NCI-H748 treated with DMSO at 0.1 percent for 48 hours (cell line): ENCODE measurements at regions not wholly inside any gene's neighbourhood (a gene's known extent, or its start where the extent isn't known, plus 50 kb on each side); places are given as distances from the start of the nearest gene placed in this dataset.

Source experiments
- DNase-seq: peaks from one replicate; lab custom pipeline; 2025; lab: John Stamatoyannopoulos, UW

DNA sequence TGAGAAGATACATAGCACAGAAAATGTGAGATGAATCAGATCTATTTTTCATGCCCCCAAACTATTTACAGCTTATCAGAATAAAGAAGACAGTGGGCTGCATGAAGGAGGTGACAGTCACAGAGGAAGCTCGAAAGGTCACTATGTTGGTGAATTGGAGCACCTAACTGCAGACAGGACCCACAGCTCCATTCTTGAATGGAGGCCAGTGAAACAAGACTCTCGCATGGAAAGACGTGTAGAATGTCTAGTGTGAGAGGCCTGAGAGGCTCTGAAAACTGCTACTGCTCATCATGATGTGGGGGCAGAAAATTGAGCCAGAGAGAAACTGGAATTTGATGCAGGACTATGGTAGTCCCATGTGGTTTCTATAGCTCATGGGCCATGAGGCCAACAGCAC is 60.3 kb upstream of the CCDC190 start:
- DNase-seq, result no peak

GRCh38 chr1:162919034-162919433 is 58.1 kb upstream of the CCDC190 start:
- DNase-seq, result no peak

DNA sequence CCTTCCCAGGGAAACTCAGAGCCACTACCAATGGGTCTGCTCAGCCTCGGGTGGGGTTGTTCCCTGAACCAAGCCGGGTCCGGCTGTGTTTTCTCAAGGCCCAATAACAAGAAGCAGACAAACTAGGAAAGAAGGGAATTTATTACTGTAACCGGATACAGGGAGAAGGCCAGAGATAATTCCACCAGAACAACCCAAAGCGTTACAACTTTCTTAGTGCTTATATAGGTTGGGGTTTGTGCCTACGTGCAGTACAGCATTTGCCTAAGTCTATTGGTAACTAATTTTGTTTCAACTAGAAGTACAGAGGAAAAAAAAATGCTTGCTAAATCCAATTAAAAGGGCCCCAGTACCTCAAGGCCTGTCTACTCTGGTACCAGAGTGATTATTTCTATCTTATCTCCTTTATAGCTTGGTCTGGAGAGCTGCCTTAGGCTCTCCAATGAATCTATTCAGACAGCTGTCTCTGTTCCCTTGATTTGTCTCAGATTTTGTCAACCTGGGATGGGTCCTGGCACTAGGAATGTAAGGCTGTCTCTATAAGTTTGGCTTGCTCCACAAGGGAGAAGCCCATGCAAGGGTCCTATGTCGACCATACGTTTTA is 57.3 kb upstream of the CCDC190 start:
- DNase-seq, result no peak

DNA sequence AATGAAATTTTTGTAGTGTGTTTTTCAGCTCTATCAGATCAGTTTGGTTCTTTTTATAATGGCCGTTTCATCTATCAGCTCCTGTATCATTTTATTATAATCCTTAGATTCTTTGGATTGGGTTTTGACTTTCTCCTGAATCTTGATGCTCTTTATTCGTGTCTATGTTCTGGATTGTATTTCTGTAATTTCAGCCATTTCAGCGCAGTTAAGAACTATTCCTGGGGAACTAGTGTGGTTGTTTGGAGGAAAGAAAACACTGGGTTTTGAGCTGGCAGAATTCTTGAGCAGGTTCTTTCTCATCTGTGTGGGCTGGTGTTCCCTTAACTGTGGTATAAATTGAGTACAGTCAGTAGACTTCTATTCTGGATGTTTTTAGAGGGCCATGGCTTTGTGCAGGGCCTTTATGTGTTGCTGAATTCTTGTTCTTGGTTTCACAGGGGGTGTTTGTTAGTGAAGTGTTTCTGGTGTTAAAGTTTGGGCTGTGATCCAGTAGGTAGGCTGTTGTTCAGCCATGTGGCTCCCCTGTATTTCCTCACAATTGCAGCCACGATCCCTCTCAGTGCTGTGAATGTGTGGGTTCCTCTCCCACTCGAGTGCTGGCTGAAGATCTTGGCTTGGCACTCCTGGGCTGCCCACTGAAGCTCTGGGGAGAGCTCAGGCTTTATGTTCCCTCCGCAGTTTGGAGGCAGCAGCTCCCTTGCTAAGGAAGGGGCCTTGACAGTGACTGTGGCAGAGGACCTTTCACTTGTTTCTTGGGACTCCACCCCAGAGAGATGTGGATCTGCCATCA is 56.0 kb upstream of the CCDC190 start:
- DNase-seq, result no peak

DNA sequence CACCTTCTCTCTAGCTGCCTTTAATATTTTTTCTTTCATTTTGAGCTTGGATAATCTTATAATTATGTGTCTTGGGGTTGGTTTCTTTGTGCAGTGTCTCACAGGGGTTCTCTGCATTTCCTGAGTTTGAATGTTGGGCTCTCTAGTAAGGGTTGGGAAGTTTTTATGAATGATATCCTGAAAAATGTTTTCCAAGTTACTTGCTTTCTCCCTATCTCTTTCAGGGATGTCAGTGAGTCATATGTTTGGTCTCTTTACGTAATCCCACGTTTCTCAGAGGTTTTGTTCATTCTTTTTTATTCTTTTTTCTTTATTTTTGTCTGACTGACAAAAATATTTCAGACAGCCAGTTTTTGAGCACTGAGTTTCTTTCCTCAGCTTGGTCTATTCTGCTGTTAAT is 55.4 kb upstream of the CCDC190 start:
- DNase-seq, result no peak

DNA sequence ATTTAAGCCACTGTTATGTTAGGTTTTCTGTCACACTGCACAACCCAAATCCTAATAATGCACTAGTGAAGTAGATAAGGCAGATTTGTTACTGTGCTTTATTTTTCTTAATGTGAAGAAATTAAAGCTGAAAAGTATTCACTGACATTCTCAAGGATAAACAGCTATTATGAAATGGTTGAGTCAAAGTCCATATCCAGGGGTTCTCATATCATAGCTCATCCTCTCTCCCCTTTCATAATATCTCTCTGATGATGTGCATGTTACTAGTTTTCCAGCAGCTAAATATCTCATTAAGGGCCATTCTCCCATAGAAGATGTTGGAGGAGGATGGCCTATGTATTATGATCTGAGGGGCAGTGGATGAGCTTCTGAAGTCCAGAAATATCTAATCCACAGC is 53.6 kb upstream of the CCDC190 start:
- DNase-seq, result no peak

DNA sequence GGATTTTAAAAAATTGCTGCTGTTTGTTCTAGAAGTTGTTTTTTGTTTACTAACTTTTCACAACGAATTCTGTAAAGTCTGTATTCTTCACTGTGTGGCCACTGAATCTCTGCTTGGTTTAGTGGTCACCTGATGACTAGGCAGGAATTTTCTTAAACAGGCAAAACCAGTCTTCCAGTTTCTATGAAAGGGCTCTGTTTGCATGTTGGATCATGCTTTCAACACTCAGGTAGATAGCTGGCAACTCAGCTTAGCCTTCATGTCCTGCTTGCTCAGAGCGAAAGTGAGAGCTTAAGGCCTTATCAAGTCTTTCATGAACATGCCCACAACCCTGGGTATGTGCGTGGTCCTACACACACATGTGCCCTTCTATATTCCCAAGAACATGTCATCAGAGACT is 52.4 kb upstream of the CCDC190 start:
- DNase-seq, result no peak

DNA sequence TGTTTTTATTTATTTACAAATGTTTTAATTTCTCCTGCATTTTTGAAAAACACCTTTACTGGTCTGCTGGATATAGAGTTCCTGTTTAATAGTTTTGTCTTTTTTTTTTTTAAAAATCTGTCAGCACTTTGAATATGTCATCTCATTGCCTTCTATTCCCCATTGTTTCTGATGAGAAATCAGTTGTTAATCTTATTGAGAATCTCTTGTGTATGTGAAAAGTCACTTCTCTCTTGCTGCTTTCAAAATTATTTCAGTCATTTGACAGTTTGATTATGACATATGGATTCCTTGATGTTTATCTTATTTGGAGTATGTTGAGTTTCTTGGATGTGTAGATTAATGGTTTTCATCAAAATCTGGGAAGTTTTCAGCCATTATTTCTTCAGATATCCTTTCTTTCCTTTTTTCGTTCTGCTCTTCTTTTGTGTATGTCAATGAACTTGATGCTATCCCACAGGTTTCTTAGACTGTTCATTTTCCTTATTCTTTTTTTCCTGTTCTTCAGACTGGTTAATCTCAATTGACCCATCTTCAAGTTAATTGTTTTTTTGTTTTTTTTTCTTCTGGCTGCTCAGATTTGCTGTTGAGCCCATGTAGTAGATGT is 51.2 kb upstream of the CCDC190 start:
- no peak for DNase-seq
